Superior temporal gyrus (tissue), 1 donor: ENCODE measurements at regions not wholly inside any gene's neighbourhood (a gene's known extent, or its start where the extent isn't known, plus 50 kb on each side); places are given as distances from the start of the nearest gene placed in this dataset.
"Not testable (repeated sequence)": the region's sequence is repeated elsewhere in the genome, so short reads cannot be mapped to it uniquely, and the experiment has no call there.

Experiments
- DNase-seq: peaks from one replicate; pipeline ENCODE4 v3.0.0-alpha.2; 2016; ENCODE audit errors: extremely low spot score

DNA sequence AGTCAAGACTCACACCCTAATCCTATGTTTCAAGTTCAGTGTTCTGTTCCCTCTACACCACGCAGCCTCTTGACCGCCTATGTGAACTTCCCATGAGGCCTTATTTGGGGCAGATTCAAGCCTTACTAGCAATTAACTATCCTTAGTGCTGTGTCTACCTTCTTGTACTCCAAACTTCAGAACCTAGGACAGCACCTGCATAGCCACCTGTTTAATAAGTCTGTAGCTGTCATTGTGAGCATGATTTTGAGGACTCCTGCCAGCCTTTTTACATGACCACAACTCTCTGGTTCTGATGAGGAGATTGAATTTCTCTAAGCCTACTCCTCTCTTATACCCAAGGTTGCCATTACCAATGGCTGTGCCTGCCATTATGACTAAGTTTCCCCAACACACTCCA lies 50.8 kb upstream of the PCSK1 start:
- DNase-seq, result no peak

DNA sequence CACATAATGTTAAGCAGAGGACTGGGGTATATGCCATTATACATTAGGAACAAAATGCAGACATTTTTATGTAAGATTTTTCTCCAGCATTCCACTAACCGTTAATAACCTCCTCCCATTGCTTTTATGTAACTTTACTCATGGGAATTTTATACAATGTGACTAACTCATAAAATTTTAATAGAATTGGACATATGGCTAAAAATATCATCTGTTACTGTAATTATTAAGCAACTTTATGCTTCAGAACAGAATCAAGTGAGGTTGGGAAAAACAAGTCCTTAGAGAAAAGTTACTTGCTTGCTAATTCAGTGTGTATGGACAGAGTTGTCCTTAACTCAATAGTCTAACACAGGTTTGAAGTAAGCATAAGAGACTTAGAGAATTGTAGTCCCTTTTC lies 54.8 kb upstream of the PCSK1 start:
- no peak for DNase-seq

DNA sequence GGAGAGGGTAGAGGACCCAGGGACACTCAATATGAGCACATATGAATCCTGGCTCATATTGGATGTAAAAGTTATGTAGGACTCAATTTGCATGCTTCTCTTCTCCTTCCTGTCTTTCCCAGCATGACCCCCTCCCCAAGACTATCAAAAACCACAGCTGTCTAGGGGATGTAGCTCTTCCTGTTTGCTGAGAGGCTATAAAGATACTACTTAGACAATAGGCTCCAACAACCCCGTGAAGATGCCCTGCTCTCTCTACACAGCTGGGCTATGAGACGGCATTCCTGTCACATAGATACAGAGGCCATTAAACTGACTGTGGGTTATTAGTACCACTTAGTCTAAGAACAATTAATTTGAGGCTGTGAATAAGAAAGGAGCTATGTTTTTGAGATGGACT lies 56.5 kb upstream of the PCSK1 start:
- no peak for DNase-seq

DNA sequence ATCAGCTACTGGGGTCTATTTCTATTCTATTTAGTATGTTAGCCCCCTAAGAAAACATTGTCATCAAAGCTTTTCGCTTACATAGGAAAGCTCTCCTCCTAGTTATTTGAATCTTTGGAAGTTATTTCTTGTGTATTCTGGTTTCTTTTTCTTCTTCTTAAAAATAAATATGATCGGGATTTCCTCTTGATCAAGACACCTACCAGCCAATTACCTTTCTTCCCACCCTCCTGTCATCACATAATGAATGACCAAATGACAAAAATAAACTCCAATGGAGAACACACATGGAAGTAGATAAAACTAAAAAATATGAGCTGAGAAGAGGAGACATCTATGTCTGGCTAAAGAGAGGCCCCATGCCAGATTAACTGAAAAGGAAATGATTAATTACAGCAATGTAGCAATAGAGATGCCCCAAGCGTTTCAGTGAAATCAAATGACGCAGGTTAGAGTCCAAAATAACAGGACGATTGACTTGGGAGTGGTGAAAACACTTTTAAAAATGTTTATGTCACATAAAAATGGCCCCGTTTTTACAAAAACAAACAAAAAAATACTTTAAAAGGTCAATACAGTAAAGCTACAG lies 59.5 kb upstream of the PCSK1 start:
- no peak for DNase-seq

DNA sequence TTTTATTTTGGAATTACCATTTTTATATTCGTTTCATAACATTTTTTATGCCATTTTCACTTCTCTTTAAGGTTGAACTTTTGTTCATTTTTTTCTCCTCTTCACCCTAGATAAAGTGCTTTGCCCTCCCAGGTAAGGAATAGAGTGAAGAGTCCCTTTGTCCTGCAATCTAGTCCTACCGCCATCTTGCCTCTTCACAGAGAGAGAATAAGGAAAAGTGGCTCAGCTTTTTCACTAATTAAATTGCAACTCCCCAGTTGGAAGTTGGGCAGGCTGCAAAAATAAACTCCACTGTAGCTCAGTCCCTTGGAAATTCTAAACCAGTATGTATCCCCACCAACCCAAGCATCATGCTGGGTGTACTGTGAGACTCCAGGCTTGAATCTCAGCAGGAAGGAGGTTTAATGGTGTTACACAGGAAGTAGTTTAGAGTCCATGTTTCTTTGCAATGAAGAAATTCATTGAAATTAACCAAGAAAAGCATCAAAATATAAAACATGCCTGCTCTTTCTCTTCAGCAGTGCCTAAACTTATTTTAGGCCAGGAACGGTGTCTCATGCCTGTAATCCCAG lies 60.3 kb upstream of the PCSK1 start:
- no peak for DNase-seq

DNA sequence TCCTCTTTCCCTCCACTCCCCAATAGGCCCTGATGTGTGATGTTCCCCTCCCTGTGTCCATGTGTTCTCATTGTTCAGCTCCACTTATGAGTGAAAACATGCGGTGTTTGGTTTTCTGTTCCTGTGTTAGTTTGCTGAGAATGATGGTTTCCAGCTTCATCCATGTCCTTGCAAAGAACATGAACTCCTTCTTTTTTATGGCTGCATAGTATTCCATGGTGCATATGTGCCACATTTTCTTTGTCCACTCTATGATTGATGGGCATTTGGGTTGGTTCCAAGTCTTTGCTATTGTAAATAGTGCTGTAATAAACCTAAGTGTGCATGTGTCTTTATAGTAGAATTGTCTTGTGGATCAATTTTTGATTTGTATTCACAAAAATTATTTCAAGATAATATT lies 62.4 kb upstream of the PCSK1 start:
- not testable (repeated sequence) for DNase-seq

DNA sequence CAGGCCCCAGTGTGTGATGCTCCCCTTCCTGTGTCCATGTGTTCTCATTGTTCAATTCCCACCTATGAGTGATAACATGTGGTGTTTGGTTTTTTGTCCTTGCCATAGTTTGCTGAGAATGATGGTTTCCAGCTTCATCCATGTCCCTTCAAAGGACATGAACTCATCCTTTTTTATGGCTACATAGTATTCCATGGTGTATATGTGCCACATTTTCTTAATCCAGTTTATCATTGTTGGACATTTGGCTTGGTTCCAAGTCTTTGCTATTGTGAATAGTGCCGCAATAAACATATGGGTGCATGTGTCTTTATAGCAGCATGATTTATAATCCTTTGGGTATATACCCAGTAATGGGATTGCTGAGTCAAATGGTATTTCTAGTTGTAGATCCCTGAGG lies 64.0 kb upstream of the PCSK1 start:
- not testable (repeated sequence) for DNase-seq

DNA sequence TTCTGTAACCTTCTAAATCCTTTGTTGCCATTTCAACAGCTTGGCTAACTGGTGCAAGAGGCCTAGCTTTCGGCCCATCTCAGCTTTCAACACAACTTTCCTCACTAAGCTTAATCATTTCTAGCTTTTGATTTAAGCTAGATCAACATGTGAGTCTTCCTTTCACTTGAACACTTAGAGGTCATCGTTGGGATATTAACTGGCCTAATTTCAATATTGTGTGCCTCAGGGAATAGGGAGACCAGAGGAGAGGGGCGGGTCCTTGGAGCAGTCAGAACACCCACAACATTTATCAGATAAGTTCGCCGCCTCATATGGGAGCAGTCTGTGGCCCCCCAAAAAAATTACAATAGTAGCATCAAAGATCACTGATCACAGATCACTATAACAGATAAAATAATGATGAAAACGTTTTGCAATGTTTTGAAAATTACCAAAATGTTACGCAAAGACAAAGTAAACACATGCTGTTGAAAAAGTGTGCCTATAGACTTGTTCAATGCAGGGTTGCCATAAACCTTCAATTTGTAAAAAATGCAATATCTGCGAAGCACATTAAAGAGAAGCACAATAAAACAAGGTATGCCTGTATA lies 66.8 kb upstream of the PCSK1 start:
- no peak for DNase-seq

DNA sequence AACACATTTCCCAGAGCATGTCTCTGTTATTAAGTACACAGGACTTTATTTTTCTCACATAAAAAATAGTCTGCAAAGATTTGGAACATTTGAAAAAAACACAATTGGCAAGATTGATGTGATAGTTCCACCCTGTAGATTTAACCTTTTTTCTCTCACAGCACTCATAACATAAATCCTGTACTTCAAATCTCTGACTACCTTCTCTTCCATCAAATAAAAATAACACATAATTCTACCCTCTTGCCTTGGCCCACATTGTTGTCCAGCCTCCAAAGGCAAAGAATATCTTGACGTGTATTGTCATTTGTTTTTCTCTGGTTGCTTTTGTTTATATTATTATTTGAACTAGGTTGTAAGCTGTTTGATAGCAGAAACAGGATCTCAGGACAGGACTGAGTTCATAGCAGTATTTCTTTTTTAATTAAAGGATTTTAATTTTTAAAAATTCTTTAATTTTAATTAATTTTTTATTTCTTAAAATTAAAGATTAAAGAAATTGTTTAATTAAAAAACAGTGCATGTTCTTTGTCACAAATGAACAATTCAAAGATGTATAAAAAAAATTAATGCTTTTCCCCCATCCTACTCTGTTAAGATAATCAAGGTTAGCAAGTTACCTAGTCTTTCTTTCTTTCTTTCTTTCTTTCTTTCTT lies 69.1 kb upstream of the PCSK1 start:
- no peak for DNase-seq

DNA sequence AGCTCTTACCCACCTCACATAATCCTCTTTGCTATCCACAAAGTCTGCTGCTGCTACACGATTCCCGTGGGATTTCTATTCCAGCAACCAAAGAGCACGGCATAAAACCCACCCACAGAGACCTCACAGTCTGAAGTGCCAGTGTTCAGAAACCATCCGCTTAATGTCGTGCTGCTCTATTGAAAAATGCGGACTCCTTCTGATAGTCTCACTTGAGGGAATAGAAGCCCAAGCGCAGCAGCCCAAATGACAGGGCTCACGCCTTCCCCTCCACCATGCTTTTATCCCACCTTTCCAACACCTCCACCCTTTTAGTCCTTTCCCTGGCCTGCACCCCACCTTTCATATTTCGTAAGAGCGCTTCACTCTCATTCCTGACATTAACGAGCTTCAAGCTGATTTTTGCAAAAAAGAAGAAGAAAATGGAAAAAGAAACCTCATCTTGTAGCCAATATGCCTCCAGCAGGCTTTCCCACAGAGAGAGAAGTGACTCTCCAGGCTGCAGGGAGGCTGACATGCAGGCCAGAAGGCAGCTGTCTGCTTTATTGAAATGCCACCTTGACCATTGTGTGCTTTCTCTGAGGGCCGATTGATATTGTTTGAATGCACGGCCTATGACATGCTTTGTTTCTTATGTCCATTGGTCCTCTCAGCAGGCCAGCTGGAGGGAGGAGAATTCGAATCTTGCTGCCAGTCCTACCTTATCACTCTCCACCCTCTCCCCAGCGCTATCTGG lies 70.6 kb upstream of the PCSK1 start:
- DNase-seq, result no peak

DNA sequence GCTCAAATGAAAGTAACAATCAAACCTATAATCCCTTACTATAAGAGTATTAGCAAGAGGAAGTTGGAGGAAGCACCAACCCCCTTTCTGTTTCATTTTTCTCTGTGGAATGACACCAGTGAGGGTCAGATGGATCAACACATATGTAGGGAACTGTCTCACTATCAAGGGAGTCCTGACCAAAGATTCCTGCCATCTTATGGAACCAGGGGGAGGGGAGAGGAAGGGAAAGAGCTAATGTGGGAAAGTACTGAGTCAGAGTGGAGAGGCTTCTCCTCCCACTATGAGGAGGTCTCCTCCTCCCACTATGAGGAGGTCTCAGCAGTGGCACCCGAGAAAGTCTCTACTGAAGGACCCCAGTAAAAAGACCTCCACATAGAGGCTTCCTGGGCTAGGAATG lies 73.3 kb upstream of the PCSK1 start:
- no peak for DNase-seq

DNA sequence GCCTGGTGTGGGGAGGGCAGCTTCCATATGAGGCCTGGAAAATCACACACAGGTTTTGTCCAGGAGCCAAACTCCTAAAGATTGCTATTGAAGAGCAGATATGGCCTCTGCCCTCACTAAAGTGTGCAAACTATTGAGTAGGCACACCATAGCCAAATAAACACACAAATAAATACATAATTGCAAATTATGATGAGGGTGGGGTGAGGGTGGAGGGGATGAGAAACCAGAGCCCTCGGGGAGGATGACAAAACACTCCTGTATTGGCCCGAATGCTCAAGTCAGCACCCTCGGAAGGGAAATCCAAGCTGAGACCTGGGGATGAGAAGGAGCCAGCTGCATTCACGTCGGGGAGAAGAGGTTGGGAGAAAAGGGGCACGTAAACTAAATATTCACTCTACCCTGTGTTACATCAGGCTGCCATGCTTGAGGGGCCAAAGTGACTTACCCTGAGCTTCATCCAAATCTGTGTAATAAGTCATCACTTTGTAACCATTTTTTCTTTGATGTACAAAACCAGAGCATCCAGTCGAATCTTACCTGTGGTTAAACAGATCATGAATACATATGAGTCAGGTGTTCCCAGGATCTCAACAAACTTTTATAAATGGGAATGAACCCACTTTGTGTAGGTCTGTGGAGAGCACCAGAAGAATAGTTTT lies 73.9 kb upstream of the PCSK1 start:
- DNase-seq, result no peak

DNA sequence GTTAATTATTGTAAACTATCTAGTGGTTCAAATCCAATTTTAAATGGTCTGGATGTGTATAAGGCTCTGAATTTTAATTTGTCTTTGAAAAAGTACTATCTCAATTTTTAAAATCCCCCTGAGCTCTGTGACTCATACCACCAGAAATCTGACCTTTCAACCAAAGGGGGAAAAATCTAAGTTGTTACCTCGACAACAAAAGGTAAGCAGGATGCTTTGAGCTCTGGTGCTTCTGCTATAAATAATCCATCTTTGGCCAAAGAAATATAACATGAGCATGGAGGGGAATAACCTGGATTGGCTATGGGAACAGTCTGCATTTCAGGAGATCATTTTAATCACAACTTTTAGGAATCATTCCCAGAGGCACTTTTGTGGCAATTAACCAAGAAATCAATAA lies 76.3 kb upstream of the PCSK1 start:
- DNase-seq, result no peak

DNA sequence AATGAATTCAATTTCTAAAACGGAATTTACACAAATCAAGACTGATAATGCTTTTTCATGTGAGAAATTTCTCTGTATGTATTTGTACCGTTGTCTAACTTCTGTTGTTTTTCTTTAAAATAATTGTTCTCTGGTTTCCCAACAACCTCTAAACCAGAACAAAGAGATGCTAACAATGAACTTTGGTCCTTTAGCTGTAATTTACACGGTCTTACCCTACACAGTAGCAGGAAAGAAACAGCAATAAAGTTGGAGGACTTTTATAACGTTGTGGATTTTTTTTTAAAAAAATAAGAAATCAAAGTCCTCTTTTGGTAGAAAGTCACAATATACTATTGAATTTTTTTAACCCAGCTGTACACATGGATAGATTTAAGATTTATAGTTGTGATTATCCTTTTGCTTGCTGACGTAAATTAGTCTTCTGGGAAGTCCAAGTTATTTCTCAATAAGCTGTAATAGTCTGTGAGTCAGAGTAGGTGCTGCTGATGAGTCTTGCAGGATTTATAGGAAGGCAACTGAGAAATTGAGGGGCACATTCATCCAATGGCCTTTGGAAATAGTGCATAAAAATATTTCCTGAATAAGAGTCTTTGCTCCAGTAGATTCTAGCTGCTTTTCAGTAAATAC lies 76.8 kb upstream of the PCSK1 start:
- DNase-seq, result no peak

DNA sequence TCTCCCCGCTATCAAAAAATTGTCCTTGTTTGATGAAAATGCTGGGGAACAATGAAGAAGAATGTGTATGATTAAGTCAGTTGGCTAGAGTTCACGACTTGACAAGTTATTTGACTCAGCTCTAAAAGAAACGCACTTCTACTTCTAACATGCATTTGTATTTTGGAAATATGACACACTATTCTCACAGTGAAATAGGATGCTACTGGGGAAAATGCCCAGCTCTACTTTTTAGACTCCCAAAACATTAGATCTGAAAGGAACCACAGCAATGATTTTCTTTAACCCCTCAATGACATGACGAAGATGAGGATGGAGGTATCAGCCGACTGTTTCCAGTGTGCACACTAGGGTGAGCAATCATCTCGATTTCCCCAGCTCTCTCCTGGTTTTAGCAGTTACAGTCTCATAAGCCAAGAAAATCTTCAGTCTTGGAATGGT lies 83.6 kb upstream of the PCSK1 start:
- DNase-seq, result peak; percentile 29

DNA sequence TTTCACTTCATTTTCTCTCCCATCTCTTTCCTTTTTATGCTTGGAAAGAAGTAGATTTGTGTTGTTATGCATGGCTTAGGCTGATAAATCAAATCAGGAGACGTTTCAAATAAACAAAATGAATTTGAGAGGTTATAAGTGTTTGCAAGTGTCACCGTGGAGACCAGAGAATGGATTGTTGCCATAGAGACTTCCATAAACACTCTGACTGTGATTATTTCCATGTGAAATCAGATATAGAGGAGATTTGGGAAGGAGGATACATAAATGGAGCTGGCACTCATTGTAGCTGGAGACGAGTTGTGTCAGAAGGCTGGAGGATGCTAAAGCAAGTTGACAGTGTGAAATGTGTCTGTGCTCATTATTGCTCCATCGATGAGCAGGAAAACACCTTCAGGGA lies 84.2 kb upstream of the PCSK1 start:
- peak; percentile 16 for DNase-seq

DNA sequence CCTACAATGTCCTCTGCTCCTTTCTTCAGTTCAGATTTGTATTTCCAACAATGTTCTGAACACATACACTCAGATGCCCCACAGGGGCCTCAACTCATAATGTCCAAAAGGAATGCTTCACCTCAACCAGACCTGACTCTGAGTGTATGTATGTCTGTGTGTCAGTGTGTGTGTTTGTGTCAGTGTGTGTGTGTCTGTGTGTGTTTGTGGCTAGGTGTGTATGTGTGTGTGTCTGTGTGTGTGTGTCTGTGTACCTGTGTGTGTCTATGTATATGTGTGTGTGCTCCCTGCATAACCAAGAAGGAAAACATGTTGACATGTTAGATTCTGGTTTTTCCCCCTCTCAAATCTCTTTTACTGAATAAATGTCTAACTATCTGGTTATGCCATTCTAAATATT lies 87.3 kb upstream of the PCSK1 start:
- DNase-seq, result no peak

DNA sequence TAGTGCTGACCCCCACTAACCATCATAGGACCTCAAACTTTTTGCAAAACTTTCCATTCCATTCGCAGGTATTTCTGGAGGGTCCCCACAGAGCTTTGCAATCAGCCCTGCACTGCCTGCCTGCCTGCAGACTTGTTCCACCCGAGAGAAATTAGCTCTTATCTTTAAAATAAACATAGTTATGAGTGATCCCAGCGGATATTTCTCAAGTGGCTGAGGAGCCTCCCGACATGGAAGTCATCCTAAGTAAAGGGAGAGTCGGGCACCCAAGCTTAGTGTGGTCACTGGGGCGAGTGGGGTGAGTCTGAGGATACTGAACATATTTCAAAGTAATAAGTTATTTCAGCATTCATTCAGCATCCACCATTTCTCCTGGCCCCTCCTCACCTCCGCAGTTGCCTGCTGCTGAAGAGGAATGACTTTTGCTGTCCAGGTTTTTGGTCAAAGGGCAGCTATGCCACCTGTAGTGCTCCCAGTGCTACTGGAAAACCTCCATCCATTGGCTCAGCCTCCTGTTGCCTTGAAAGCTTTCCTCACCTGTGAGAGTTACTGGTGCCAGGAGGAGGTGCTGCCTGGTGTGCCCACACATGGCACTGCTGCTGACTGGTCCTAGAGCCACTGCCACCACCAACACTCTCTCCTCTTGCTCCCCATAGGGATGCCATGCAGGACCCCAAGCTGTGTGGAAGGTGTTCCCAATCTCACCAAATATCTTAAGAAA lies 89.7 kb upstream of the PCSK1 start:
- no peak for DNase-seq

DNA sequence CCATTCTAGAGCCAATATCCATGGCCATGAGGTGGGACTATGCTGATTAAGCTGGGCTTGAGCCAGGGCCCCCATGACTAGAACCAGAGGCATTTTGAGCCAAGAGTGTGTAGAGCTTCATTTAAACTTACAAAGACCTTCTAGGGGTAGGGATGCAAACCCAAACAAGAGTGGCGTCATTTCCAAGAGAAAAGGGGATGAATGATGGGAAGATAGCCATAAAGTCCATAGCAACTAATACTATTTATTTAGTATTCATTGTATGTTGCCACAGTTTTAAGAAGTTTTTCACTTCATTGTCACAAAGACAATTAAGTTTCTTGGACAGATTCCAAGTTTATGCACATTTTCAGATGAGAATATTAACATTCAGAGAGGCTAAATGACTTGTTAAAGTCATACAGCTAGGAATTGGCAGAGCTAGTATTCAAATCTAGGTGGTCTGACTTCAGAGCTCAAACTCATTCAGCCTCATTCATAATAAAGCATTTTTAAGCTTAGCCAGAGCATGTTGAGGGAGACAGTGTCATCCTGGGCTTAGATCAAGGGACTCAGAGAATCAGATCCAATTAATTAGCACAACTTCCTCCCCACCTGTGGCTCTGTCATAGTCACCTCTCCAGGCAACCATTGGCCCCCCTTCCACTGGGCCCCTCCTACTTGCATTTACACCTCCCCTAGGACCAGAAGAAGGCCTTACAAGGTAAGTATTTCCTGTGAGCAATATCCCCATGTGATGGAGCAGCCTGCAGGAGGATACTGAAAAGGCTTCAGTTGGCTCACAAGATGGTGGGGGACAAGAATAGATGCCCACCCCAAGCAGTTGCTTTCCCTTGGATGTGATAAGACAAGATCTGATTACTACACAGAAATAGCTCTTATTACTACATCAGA lies 95.0 kb upstream of the PCSK1 start:
- DNase-seq, result no peak
